GM12872 (cell line): ENCODE measurements at regions not wholly inside any gene's neighbourhood (a gene's known extent, or its start where the extent isn't known, plus 50 kb on each side); places are given as distances from the start of the nearest gene placed in this dataset.

Experiments used
- TF ChIP-seq, protein P1 (sequence below): IDR thresholded peaks from 3 replicates; pipeline ENCODE4 v1.5.1; 2011; ENCODE audit warnings: low read depth, mild to moderate bottlenecking, low read length, moderate library complexity; ENCODE audit not compliant: insufficient read depth

DNA sequence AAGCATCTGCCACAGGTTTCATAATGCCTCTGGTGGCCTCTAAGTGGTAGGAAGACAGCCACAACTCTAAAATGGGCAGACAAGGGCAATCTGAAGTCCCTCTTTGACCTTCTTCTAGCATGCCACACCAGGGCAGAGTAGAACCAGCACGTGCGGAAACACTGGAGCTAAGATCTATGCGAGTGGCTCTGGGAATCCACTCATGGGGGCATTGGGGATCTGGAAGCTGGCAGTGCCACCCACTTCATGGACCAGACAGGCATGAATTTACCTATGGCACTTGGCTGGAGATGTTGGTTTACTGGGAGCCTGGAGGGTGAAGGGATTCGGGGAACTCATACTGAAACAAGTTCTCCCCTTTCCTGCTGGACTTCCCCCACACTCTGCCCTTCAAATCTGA is 337.4 kb downstream of the MIAT start:
- TF ChIP-seq, protein P1, sequence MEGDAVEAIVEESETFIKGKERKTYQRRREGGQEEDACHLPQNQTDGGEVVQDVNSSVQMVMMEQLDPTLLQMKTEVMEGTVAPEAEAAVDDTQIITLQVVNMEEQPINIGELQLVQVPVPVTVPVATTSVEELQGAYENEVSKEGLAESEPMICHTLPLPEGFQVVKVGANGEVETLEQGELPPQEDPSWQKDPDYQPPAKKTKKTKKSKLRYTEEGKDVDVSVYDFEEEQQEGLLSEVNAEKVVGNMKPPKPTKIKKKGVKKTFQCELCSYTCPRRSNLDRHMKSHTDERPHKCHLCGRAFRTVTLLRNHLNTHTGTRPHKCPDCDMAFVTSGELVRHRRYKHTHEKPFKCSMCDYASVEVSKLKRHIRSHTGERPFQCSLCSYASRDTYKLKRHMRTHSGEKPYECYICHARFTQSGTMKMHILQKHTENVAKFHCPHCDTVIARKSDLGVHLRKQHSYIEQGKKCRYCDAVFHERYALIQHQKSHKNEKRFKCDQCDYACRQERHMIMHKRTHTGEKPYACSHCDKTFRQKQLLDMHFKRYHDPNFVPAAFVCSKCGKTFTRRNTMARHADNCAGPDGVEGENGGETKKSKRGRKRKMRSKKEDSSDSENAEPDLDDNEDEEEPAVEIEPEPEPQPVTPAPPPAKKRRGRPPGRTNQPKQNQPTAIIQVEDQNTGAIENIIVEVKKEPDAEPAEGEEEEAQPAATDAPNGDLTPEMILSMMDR = no peak

DNA sequence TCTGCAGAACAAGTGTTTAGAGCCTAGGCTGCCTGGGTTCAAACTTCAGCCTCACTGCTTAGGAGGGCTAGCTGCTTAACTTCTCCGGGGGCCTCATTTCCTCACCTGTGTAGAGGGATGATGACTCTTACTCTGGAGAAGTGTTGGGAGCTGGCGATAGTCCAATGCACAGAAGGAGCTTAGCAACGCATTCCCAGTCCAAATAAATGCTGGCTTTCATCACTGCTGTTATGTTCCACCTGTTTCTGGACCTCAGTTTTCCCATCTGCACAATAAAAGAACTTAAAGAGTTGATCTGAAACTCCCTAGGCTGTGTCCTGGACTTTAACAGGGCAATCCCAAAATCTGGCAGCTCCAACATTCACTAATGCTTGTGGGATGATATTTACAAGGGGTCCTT is 337.8 kb downstream of the MIAT start:
- TF ChIP-seq, protein P1 = no peak

DNA sequence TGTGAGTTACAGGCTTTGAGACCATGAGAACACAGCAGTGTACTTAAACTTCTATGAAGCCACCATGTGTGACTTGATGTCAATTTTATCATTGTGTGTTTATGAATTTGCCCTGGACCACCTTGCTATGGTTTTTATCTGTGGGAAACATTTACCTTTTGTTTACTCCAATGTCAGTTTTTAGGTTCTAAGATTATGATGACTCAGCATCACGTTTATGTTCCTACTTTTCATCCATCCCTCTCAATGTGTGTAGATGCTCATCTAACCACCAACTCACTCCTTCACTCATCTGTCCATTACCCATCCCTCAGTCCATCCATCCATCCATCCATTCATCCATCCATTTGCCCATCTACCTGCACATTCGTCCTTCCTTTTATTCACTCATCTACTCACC is 338.8 kb downstream of the MIAT start:
- TF ChIP-seq, protein P1 = no peak

DNA sequence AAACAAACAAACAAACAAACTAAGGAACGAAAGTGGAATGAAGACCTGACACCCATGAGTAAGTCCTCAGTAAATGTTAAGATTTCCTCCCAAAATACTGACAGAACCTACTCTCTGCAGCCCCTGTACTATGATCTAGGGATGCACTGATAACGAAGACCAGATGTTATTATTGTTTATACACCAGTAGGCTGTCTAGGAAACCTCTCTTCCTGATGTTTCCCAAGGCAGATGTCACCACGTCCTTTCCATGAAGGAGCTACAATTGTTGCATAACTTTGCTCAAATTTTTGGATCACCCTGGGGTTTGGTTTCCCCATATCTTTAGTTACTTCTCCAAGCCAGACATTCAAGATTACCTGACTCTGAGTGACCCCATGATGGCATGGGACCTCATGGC is 340.7 kb downstream of the MIAT start:
- TF ChIP-seq, protein P1 = no peak

DNA sequence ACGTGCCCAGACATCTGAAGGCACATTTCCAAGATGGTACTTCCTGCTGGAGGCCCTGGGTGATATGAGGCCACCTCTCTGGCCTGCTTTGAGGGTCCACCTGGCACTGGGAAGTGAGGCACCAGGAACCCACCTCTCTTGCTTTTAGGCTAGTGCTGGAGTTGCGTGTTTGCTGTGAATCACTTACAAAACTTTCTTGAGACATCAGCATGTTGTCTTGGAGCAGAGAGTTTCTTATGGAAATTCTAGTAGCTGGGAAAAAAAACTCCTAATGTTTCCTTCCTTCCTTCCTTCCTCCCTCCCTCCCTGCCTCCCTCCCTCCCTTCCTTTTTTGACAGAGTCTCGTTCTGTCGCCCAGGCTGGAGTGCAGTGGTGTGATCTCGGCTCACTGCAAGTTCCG is 341.3 kb downstream of the MIAT start:
- TF ChIP-seq, protein P1 = no peak

DNA sequence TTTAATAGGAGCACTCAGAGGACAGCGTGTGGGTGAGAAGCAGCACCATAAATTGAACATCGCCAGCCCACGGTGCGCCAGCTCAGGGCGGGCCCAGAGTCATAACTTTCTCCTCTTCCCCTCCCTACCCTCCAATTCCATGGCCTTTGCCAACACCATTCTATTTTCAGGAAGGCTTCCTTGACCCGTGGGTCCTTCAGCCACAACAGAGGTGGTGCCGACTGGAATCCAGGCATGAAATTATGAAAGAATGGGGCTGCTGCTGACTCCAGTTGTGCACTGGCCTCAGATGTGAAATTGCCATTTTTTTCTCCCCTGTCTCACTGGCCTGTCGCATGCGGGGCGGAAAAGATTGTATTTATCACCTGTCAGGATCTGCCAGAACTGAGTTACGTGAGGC is 345.9 kb downstream of the MIAT start:
- TF ChIP-seq, protein P1 = no peak

DNA sequence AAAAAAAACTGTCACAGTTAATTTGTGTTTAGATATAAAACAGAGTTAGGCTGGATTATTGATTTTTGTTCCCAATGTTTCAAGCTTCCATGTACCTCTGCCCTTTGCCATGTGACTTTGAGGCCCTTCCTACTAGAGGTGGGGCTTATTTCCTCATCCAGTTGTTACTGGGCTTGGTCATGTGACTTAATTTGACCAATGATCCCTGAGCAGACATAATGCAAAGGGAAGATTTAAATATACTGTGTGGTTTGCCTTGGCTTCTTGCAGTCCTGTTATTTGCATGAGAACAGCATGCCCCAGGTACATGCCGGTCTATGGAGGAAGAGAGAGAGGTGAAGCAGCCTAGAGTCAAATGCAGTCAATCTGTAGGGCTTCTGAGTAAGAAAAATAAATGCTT is 347.0 kb downstream of the MIAT start:
- TF ChIP-seq, protein P1 = no peak

DNA sequence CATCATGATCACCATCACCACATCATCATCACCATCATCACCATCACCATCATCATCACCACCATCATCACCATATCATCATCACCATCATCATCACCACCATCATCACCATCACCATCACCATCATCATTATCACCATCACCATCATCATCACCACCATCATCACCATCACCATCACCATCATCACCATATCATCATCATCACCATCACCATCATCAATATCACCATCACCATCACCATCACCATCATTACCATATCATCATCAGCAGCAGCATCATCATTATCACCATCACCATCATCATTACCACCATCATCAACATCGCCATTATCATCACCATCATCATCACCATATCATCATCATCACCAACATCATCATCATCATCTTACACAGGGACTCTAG is 351.1 kb downstream of the MIAT start:
- TF ChIP-seq, protein P1 = no peak
